ENCODE measurements at regions not wholly inside any gene's neighbourhood (a gene's known extent, or its start where the extent isn't known, plus 50 kb on each side); places are given as distances from the start of the nearest gene placed in this dataset.

DNA sequence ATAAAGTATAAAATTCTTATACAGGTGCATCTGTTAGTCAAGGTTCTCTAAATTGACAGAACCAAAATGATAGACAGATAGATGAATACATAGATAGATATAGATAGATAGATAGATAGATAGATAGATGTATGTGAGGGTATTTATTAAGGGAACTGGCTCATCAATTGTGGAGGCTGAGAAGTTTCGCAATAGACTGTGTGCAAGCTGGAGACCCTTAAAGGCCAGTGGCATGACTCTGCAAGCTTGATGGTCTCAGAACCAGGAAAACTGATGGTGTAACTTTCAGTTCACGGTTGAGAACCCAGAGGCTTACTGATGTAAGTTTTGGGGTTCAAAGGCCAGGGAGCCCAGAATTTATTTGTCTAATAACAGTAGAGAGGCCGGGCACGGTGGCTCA lies 1123.7 kb upstream of the CADM2 start:
- Histone ChIP-seq H3K9ac (ENCODE audit: extremely low read depth, low read length, poor library complexity, severe bottlenecking) (no peak overlapping the region), H3K27me3 (ENCODE audit: control insufficient read depth, insufficient read depth, low read length, poor library complexity, severe bottlenecking) (no peaks in the 10 kb centered on the region), H3K9me3 (ENCODE audit: control insufficient read depth, low read length) (peaks cover 22% of the 10 kb centered on the region), H3K4me1 (ENCODE audit: control insufficient read depth, insufficient read depth, low read length) (no peaks in the 10 kb centered on the region), H3K36me3 (ENCODE audit: control insufficient read depth, insufficient read depth, low read length) (no peaks in the 10 kb centered on the region), H3K27ac (ENCODE audit: low read depth, low read length) (no peak overlapping the region), H3K4me3 (ENCODE audit: low read length) (no peak overlapping the region)
- H3K9me3 Mint-ChIP-seq, result peaks cover 34% of the 10 kb centered on the region
- H3K4me1 Mint-ChIP-seq, result no peaks in the 10 kb centered on the region
- H3K27ac Mint-ChIP-seq, result no peak overlapping the region
- H3K4me3 Mint-ChIP-seq, result no peak overlapping the region
- DNase-seq, result no peak
- WGBS, 2 experiments (ENCODE audit: insufficient coverage in 1 of 2, insufficient read length in 1 of 2), result 98 to 100% methylated on average over 2 to 4 of the region's 4 CpGs
- peaks cover 10% of the 10 kb centered on the region for H3K27me3 Mint-ChIP-seq (ENCODE audit: insufficient read depth)
- TF ChIP-seq, protein P1, sequence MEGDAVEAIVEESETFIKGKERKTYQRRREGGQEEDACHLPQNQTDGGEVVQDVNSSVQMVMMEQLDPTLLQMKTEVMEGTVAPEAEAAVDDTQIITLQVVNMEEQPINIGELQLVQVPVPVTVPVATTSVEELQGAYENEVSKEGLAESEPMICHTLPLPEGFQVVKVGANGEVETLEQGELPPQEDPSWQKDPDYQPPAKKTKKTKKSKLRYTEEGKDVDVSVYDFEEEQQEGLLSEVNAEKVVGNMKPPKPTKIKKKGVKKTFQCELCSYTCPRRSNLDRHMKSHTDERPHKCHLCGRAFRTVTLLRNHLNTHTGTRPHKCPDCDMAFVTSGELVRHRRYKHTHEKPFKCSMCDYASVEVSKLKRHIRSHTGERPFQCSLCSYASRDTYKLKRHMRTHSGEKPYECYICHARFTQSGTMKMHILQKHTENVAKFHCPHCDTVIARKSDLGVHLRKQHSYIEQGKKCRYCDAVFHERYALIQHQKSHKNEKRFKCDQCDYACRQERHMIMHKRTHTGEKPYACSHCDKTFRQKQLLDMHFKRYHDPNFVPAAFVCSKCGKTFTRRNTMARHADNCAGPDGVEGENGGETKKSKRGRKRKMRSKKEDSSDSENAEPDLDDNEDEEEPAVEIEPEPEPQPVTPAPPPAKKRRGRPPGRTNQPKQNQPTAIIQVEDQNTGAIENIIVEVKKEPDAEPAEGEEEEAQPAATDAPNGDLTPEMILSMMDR (conservative IDR thresholded peaks at IDR 0.05), result no peak
- H3K36me3 Mint-ChIP-seq (ENCODE audit: low read depth), result no peaks in the 10 kb centered on the region

DNA sequence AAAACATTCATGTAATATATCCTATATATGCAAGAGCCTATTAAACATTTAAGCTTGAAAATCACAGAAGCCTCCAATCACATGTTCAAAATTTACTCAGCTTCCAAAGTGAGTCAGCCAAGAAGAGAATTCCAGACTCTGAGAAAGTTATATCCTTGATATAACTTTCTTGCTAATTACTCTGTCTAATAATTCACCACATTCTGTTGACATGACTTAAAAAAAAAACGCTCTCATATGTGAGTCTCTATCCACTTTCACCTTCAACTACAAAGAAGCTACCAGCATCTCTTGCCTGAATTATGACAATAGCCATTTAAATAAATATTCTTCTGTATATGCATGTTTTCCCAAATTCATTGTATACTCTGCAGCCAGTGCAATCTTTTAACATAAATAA lies 1116.3 kb upstream of the CADM2 start:
- no peak for DNase-seq

DNA sequence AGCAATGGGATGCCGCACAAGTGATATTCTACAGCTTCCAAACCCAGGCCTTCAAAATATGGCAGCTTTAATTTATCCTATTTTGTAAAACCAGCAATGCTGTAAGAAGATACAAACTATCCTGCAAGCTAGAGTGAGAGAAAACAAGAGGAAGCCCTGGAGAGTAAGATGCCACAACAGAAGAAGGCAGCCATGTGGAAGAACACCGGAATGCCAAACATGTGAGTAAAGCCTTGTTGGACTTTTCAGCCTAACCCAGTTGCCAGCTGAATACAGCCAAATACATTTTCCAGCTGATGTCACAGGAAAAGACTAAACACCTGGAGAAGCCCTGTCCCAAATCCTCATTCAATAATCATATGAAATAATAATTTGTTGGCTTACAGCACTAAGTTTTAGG lies 1115.1 kb upstream of the CADM2 start:
- Mint-ChIP-seq H3K36me3 (ENCODE audit: low read depth) (no peaks in the 10 kb centered on the region), H3K4me3 (no peak overlapping the region), H3K27ac (no peak overlapping the region), H3K9me3 (peaks cover 10% of the 10 kb centered on the region), H3K27me3 (ENCODE audit: insufficient read depth) (peaks cover 52% of the 10 kb centered on the region), H3K4me1 (peaks cover 6% of the 10 kb centered on the region)
- peaks cover 5% of the 10 kb centered on the region for H3K9me3 ChIP-seq (ENCODE audit: control insufficient read depth, low read length)
- 43 to 75% methylated on average over 1 to 2 of the region's 2 CpGs for WGBS, 2 experiments (ENCODE audit: insufficient coverage in 1 of 2, insufficient read length in 1 of 2)
- no peak for DNase-seq
- no peak overlapping the region for H3K27ac ChIP-seq (ENCODE audit: low read depth, low read length)
- no peaks in the 10 kb centered on the region for H3K36me3 ChIP-seq (ENCODE audit: control insufficient read depth, insufficient read depth, low read length)
- TF ChIP-seq, protein P1 (conservative IDR thresholded peaks at IDR 0.05), result no peak
- no peak overlapping the region for H3K9ac ChIP-seq (ENCODE audit: extremely low read depth, low read length, poor library complexity, severe bottlenecking)
- H3K27me3 ChIP-seq (ENCODE audit: control insufficient read depth, insufficient read depth, low read length, poor library complexity, severe bottlenecking), result peaks cover 5% of the 10 kb centered on the region
- H3K4me3 ChIP-seq (ENCODE audit: low read length), result no peak overlapping the region
- H3K4me1 ChIP-seq (ENCODE audit: control insufficient read depth, insufficient read depth, low read length), result no peaks in the 10 kb centered on the region

More for the DNA sequence above, 1116.3 kb upstream of the CADM2 start:
- no peaks in the 10 kb centered on the region for H3K36me3 ChIP-seq (ENCODE audit: control insufficient read depth, insufficient read depth, low read length)
- peaks cover 12% of the 10 kb centered on the region for H3K9me3 ChIP-seq (ENCODE audit: control insufficient read depth, low read length)
- Mint-ChIP-seq H3K4me3 (no peak overlapping the region), H3K27me3 (ENCODE audit: insufficient read depth) (peaks cover 56% of the 10 kb centered on the region), H3K4me1 (peaks cover 6% of the 10 kb centered on the region), H3K9me3 (peaks cover 19% of the 10 kb centered on the region), H3K27ac (no peak overlapping the region), H3K36me3 (ENCODE audit: low read depth) (no peaks in the 10 kb centered on the region)
- TF ChIP-seq, protein P1 (conservative IDR thresholded peaks at IDR 0.05), result no peak
- H3K9ac ChIP-seq (ENCODE audit: extremely low read depth, low read length, poor library complexity, severe bottlenecking), result no peak overlapping the region
- H3K27ac ChIP-seq (ENCODE audit: low read depth, low read length), result no peak overlapping the region
- H3K27me3 ChIP-seq (ENCODE audit: control insufficient read depth, insufficient read depth, low read length, poor library complexity, severe bottlenecking), result peaks cover 5% of the 10 kb centered on the region
- 97% methylated on average over 1 of the region's 1 CpG; no CpG with 5 or more reads in 1 of the 2 experiments for WGBS, 2 experiments (ENCODE audit: insufficient coverage in 1 of 2, insufficient read length in 1 of 2)
- H3K4me1 ChIP-seq (ENCODE audit: control insufficient read depth, insufficient read depth, low read length), result no peaks in the 10 kb centered on the region
- no peak overlapping the region for H3K4me3 ChIP-seq (ENCODE audit: low read length)
